Neutrophil (primary cell): ENCODE measurements at regions not wholly inside any gene's neighbourhood (a gene's known extent, or its start where the extent isn't known, plus 50 kb on each side); places are given as distances from the start of the nearest gene placed in this dataset.

Source experiments
- H3K27ac ChIP-seq: fragments of 200-600 bp; sonication (generic); 2 replicates; pipeline ENCODE4 v1.5.1; 2016; ENCODE audit warnings: mild to moderate bottlenecking, moderate library complexity
- H3K27me3 ChIP-seq: fragments of 200-600 bp; sonication (generic); 2 replicates; pipeline ENCODE4 v1.6.0; 2016; ENCODE audit warnings: mild to moderate bottlenecking
- H3K36me3 ChIP-seq: fragments of 200-600 bp; sonication (generic); 2 replicates; pipeline ENCODE4 v1.5.1; 2017
- H3K4me1 ChIP-seq, 2 experiments: fragments of 200-600 bp in 1 of 2; sonication (generic) in 1 of 2; 1 replicate in 1 of 2; 2 replicates in 1 of 2; pipeline versions ENCODE4 v1.5.1 to v1.6.1; 2013 to 2016; ENCODE audit warnings: low read depth in 1 of 2, low read length in 1 of 2, mild to moderate bottlenecking in 1 of 2, moderate library complexity in 1 of 2; ENCODE audit not compliant: control insufficient read depth in 1 of 2, insufficient read depth in 1 of 2
- H3K4me3 ChIP-seq, 2 experiments: fragments of 200-600 bp in 1 of 2; sonication (generic) in 1 of 2; 1 replicate in 1 of 2; 2 replicates in 1 of 2; pipeline ENCODE4 v1.5.1; 2013 to 2016; ENCODE audit warnings: low read depth in 1 of 2, low read length in 1 of 2, mild to moderate bottlenecking in 1 of 2, moderate library complexity in 1 of 2
- H3K9me3 ChIP-seq: fragments of 200-600 bp; sonication (generic); 2 replicates; pipeline ENCODE4 v1.5.1; 2016
- TF ChIP-seq, protein P1 (sequence below): fragments of 200-600 bp; sonication (generic); IDR thresholded peaks from 2 replicates; pipeline ENCODE4 v1.5.1; 2016; ENCODE audit warnings: antibody characterized with exemption

DNA sequence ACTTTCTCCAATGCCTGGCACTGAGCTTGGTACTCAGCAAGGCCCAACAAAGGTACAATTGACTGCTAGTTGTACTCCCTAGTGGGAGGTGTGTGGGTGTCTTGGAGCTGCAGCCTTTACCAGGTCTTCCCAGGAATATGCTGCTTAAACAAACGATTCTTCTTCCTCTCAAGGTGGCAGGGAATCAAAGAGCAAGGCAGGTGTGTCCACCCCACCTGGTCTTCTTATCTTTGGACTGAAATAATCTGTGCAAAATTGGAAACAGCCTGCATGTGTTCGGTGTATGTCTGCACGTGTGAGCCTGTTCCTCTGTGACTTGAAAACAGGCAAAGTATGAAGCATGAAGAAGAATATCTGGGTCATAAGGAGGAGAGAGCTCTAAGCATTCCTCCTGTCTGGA, 235.3 kb downstream of the PTTG2 start:
- H3K4me1 ChIP-seq = no peaks in the 10 kb centered on the region
- TF ChIP-seq, protein P1, sequence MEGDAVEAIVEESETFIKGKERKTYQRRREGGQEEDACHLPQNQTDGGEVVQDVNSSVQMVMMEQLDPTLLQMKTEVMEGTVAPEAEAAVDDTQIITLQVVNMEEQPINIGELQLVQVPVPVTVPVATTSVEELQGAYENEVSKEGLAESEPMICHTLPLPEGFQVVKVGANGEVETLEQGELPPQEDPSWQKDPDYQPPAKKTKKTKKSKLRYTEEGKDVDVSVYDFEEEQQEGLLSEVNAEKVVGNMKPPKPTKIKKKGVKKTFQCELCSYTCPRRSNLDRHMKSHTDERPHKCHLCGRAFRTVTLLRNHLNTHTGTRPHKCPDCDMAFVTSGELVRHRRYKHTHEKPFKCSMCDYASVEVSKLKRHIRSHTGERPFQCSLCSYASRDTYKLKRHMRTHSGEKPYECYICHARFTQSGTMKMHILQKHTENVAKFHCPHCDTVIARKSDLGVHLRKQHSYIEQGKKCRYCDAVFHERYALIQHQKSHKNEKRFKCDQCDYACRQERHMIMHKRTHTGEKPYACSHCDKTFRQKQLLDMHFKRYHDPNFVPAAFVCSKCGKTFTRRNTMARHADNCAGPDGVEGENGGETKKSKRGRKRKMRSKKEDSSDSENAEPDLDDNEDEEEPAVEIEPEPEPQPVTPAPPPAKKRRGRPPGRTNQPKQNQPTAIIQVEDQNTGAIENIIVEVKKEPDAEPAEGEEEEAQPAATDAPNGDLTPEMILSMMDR = no peak
- H3K36me3 ChIP-seq = no peaks in the 10 kb centered on the region
- H3K27me3 ChIP-seq = no peaks in the 10 kb centered on the region
- no peak overlapping the region for H3K4me3 ChIP-seq
- H3K9me3 ChIP-seq = no peaks in the 10 kb centered on the region
- H3K27ac ChIP-seq = no peak overlapping the region

GRCh38 chr4:38195911-38196310, 235.7 kb downstream of the PTTG2 start:
- no peaks in the 10 kb centered on the region for H3K36me3 ChIP-seq
- H3K27me3 ChIP-seq = no peaks in the 10 kb centered on the region
- H3K4me3 ChIP-seq = no peak overlapping the region
- no peaks in the 10 kb centered on the region for H3K9me3 ChIP-seq
- no peaks in the 10 kb centered on the region for H3K4me1 ChIP-seq
- TF ChIP-seq, protein P1 = no peak
- H3K27ac ChIP-seq = no peak overlapping the region

- no peaks in the 10 kb centered on the region for H3K4me1 ChIP-seq
- H3K9me3 ChIP-seq = no peaks in the 10 kb centered on the region
- H3K4me3 ChIP-seq = no peak overlapping the region
- no peaks in the 10 kb centered on the region for H3K27me3 ChIP-seq
- TF ChIP-seq, protein P1 = no peak
- no peaks in the 10 kb centered on the region for H3K36me3 ChIP-seq
- no peak overlapping the region for H3K27ac ChIP-seq
Observed at GRCh38 chr4:38202242-38202641, 242.0 kb downstream of the PTTG2 start.

DNA sequence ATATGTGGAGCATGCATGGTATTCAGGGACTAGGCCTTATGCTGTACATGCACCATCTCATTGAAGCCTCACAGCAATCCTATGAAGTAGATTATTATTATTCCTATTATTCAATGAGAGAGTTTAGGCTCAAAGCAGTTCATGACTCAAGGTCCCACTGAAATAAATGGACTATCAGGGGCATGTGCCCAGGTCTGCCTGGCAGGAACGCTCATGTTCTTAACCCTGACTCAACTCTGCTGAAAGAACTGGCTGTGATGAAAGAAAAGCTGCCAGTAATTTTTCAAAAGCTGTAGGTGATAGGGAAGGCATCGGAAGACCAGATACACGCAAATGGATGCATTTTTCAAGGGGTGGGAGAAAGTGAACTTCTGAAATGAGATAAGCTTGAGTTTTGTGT, 243.4 kb downstream of the PTTG2 start:
- Histone ChIP-seq H3K4me3 (no peak overlapping the region), H3K27me3 (no peaks in the 10 kb centered on the region), H3K36me3 (no peaks in the 10 kb centered on the region), H3K9me3 (no peaks in the 10 kb centered on the region), H3K4me1 (no peaks in the 10 kb centered on the region), H3K27ac (no peak overlapping the region)
- TF ChIP-seq, protein P1 = no peak

- TF ChIP-seq, protein P1 = no peak
- no peaks in the 10 kb centered on the region for H3K36me3 ChIP-seq
Observed at GRCh38 chr4:38204339-38205035, 244.3 kb downstream of the PTTG2 start.

More at GRCh38 chr4:38204339-38205035, 244.3 kb downstream of the PTTG2 start:
- Histone ChIP-seq H3K27me3 (no peaks in the 10 kb centered on the region), H3K27ac (no peak overlapping the region), H3K4me1 (no peaks in the 10 kb centered on the region), H3K4me3 (no peak overlapping the region), H3K9me3 (no peaks in the 10 kb centered on the region)
